H1 (cell line): ENCODE measurements at regions not wholly inside any gene's neighbourhood (a gene's known extent, or its start where the extent isn't known, plus 50 kb on each side); places are given as distances from the start of the nearest gene placed in this dataset.

ENCODE experiments used
- CTCF ChIA-PET: fragments of 300-600 bp; sonication (Branson Sonifier 250); formaldehyde crosslinking; loops from one replicate; lab custom pipeline; 2021; ENCODE audit not compliant: partially characterized antibody; lab: Charles Lee
- POLR2A ChIA-PET: fragments of 300-600 bp; sonication (Branson Sonifier 250); formaldehyde crosslinking; loops from one replicate; lab custom pipeline; 2021; ENCODE audit warnings: inconsistent platforms; ENCODE audit not compliant: partially characterized antibody; lab: Charles Lee
- DNase-seq, 2 experiments: peaks; one replicate each; pipeline versions ENCODE4 v3.0.0 to v3.0.0-alpha.2; 2010 to 2022; ENCODE audit warnings: low spot score in 2 of 2, low read depth in 1 of 2, mixed read lengths in 1 of 2
- FAIRE-seq: peaks from 2 replicates; lab custom pipeline; 2011; peaks lifted over from hg19 to GRCh38; lab: Jason Lieb, UNC
- H2AFZ ChIP-seq: 2 replicates; pipeline ENCODE4 v1.8.1; 2012; ENCODE audit warnings: low read length, inconsistent platforms
- H2AK5ac ChIP-seq: 2 replicates; pipeline ENCODE4 v1.6.1; 2013; ENCODE audit warnings: low read depth, low read length
- H2BK120ac ChIP-seq: replicated peaks from 2 replicates; pipeline ENCODE3; 2013; ENCODE audit warnings: low read depth, low read length, inconsistent platforms
- H2BK12ac ChIP-seq: 2 replicates; pipeline ENCODE4 v1.6.1; 2013; ENCODE audit warnings: low read depth, low read length
- H2BK15ac ChIP-seq: 2 replicates; pipeline ENCODE4 v1.6.1; 2013; ENCODE audit warnings: low read length
- H2BK20ac ChIP-seq: 2 replicates; pipeline ENCODE4 v1.6.1; 2013; ENCODE audit warnings: low read length
- H2BK5ac ChIP-seq: 2 replicates; pipeline ENCODE4 v1.6.1; 2013; ENCODE audit warnings: low read depth, low read length
- H3K14ac ChIP-seq: 2 replicates; pipeline ENCODE4 v1.6.1; 2013; ENCODE audit warnings: inconsistent platforms; ENCODE audit not compliant: insufficient read length
- H3K18ac ChIP-seq: 2 replicates; pipeline ENCODE4 v1.6.1; 2013; ENCODE audit warnings: low read length; ENCODE audit errors: extremely low read depth
- H3K23ac ChIP-seq: 2 replicates; pipeline ENCODE4 v1.6.1; 2013; ENCODE audit warnings: inconsistent platforms; ENCODE audit not compliant: insufficient read length
- H3K23me2 ChIP-seq: 2 replicates; pipeline ENCODE4 v1.6.1; 2013; ENCODE audit warnings: low read depth, low read length
- H3K27ac ChIP-seq: 2 replicates; pipeline ENCODE4 v1.6.1; 2011; ENCODE audit warnings: low read depth, low read length, inconsistent platforms
- H3K27me3 ChIP-seq, 4 experiments: replicated peaks in 1 of 4; 1 replicate in 1 of 4; 2 replicates in 3 of 4; pipeline versions ENCODE4 v1.6.1 to v1.8.1; 2011 to 2013; ENCODE audit warnings: low read length in 3 of 4, mild to moderate bottlenecking in 3 of 4, inconsistent platforms in 2 of 4, mixed read lengths in 2 of 4, moderate library complexity in 1 of 4; ENCODE audit not compliant: control insufficient read depth in 3 of 4, insufficient read depth in 3 of 4; ENCODE audit errors: extremely low read depth in 1 of 4
- H3K36me3 ChIP-seq, 4 experiments: 2 replicates each; pipeline versions ENCODE4 v1.6.1 to v1.8.1; 2011 to 2013; ENCODE audit warnings: mild to moderate bottlenecking in 4 of 4, low read length in 3 of 4, moderate library complexity in 2 of 4, control low read depth in 1 of 4, inconsistent platforms in 1 of 4; ENCODE audit not compliant: insufficient read depth in 4 of 4, control insufficient read depth in 2 of 4
- H3K4ac ChIP-seq: replicated peaks from 2 replicates; pipeline ENCODE3; 2013; ENCODE audit warnings: low read length, low read depth, mixed read lengths, inconsistent platforms; ENCODE audit not compliant: insufficient read length
- H3K4me1 ChIP-seq, 4 experiments: replicated peaks in 1 of 4; 1 replicate in 1 of 4; 2 replicates in 3 of 4; pipeline versions ENCODE4 v1.6.1 to v1.8.1; 2011 to 2013; ENCODE audit warnings: low read length in 3 of 4, inconsistent platforms in 2 of 4, mixed read lengths in 1 of 4; ENCODE audit not compliant: insufficient read depth in 4 of 4, control insufficient read depth in 3 of 4
- H3K4me2 ChIP-seq, 2 experiments: 2 replicates each; pipeline versions ENCODE4 v1.6.1 to v1.8.1; 2011 to 2013; ENCODE audit warnings: low read depth in 2 of 2, low read length in 2 of 2, control low read depth in 1 of 2, inconsistent platforms in 1 of 2, mild to moderate bottlenecking in 1 of 2; ENCODE audit not compliant: insufficient read depth in 1 of 2
- H3K4me3 ChIP-seq, 4 experiments: fragments of 200-600, 300-600 bp in 1 of 4; sonication (generic), shearing (Covaris generic), sonication (Bioruptor Twin) in 1 of 4; 2 replicates each; pipeline versions ENCODE4 v1.5.1 to v1.8.1; 2011 to 2016; ENCODE audit warnings: low read length in 4 of 4, low read depth in 3 of 4, control low read depth in 2 of 4, inconsistent platforms in 2 of 4, mild to moderate bottlenecking in 2 of 4, mixed read lengths in 1 of 4, moderate library complexity in 1 of 4; ENCODE audit not compliant: insufficient read depth in 2 of 4; ENCODE audit errors: extremely low read depth in 1 of 4
- H3K56ac ChIP-seq: replicated peaks from 2 replicates; pipeline ENCODE3; 2013; ENCODE audit warnings: low read depth, mild to moderate bottlenecking, mixed read lengths, low read length, inconsistent platforms; ENCODE audit not compliant: insufficient read length
- H3K79me1 ChIP-seq: 2 replicates; pipeline ENCODE4 v1.6.1; 2013; ENCODE audit warnings: low read depth, low read length, control low read depth
- H3K79me2 ChIP-seq, 2 experiments: 2 replicates each; pipeline versions ENCODE4 v1.6.1 to v1.8.1; 2012 to 2013; ENCODE audit warnings: low read length in 2 of 2, mild to moderate bottlenecking in 2 of 2, inconsistent platforms in 1 of 2; ENCODE audit not compliant: insufficient read depth in 2 of 2, control insufficient read depth in 1 of 2
- H3K9ac ChIP-seq, 4 experiments: replicated peaks in 1 of 4; 1 replicate in 1 of 4; 2 replicates in 3 of 4; pipeline versions ENCODE4 v1.6.1 to v1.8.1; 2011 to 2013; ENCODE audit warnings: low read depth in 3 of 4, low read length in 3 of 4, control low read depth in 2 of 4, mild to moderate bottlenecking in 2 of 4, moderate library complexity in 2 of 4, inconsistent platforms in 1 of 4; ENCODE audit errors: extremely low read depth in 1 of 4
- H3K9me3 ChIP-seq, 2 experiments: 2 replicates each; pipeline versions ENCODE4 v1.6.1 to v1.8.1; 2012 to 2013; ENCODE audit warnings: mild to moderate bottlenecking in 2 of 2, moderate library complexity in 2 of 2, control low read depth in 1 of 2, inconsistent platforms in 1 of 2, low read depth in 1 of 2, low read length in 1 of 2, mixed read lengths in 1 of 2; ENCODE audit not compliant: insufficient read depth in 2 of 2
- H4K20me1 ChIP-seq, 2 experiments: replicated peaks in 1 of 2; 2 replicates each; pipeline versions ENCODE3 to v1.8.1; 2011 to 2013; ENCODE audit warnings: inconsistent platforms in 2 of 2, low read length in 2 of 2, mild to moderate bottlenecking in 1 of 2; ENCODE audit not compliant: insufficient read depth in 2 of 2, control insufficient read depth in 1 of 2
- H4K5ac ChIP-seq: 2 replicates; pipeline ENCODE4 v1.6.1; 2013; ENCODE audit warnings: low read length, low read depth, mixed read lengths, inconsistent platforms; ENCODE audit not compliant: insufficient read length
- H4K8ac ChIP-seq: 2 replicates; pipeline ENCODE4 v1.8.0; 2013; ENCODE audit warnings: mild to moderate bottlenecking, moderate library complexity, low read length, inconsistent platforms; ENCODE audit not compliant: insufficient read depth; ENCODE audit errors: extremely low read depth
- H4K91ac ChIP-seq: replicated peaks from 2 replicates; pipeline ENCODE3; 2013; ENCODE audit warnings: low read length, mixed read lengths, inconsistent platforms; ENCODE audit not compliant: insufficient read length
- ASH2L ChIP-seq: fragments of 200-600, 300-600 bp; sonication (generic); IDR thresholded peaks from one replicate; pipeline ENCODE4 v1.7.1; 2017; ENCODE audit warnings: low read length
- BACH1 ChIP-seq: IDR thresholded peaks from 2 replicates; pipeline ENCODE4 v1.6.1; 2012; ENCODE audit warnings: low read length, improper control_type of control experiment
- CBX5 ChIP-seq: fragments of 300-800, 300-1000 bp; sonication (generic); IDR thresholded peaks from 2 replicates; pipeline ENCODE4 v1.7.1; 2016; ENCODE audit warnings: antibody characterized with exemption, low read length, low read depth
- FOSL1 ChIP-seq: IDR thresholded peaks from 2 replicates; pipeline ENCODE4 v1.6.1; 2011; ENCODE audit warnings: mild to moderate bottlenecking, low read depth, low read length, moderate library complexity; ENCODE audit not compliant: insufficient read depth
- HDAC6 ChIP-seq: IDR thresholded peaks from one replicate; pipeline ENCODE4 v1.7.1; 2012; ENCODE audit warnings: low read depth, mild to moderate bottlenecking, inconsistent platforms, low read length, moderate library complexity
- JUN ChIP-seq: IDR thresholded peaks from 2 replicates; pipeline ENCODE4 v1.6.1; 2011; ENCODE audit warnings: low read depth, mild to moderate bottlenecking, improper control_type of control experiment, low read length
- SAP30 ChIP-seq: fragments of 300-600 bp; sonication (generic); IDR thresholded peaks from 2 replicates; pipeline ENCODE4 v1.7.1; 2012; ENCODE audit warnings: low read length, moderate library complexity, mild to moderate bottlenecking, inconsistent platforms; ENCODE audit not compliant: insufficient read depth, insufficient replicate concordance
- SIRT6 ChIP-seq: IDR thresholded peaks from one replicate; pipeline ENCODE4 v1.7.1; 2012; ENCODE audit warnings: low read length, inconsistent platforms
- SRF ChIP-seq: IDR thresholded peaks from 2 replicates; pipeline ENCODE4 v1.6.1; 2011; ENCODE audit warnings: mild to moderate bottlenecking, low read depth, low read length, moderate library complexity
- SUZ12 ChIP-seq: fragments of 200-600 bp; sonication (generic); IDR thresholded peaks from 2 replicates; pipeline ENCODE4 v1.6.1; 2012; ENCODE audit warnings: mild to moderate bottlenecking, inconsistent platforms, low read length, moderate library complexity, mixed read lengths
- TBP ChIP-seq: IDR thresholded peaks from 2 replicates; pipeline ENCODE4 v1.6.1; 2011; ENCODE audit warnings: low read depth, low read length, improper control_type of control experiment
- YY1 ChIP-seq: IDR thresholded peaks from 2 replicates; pipeline ENCODE4 v1.6.1; 2011; ENCODE audit warnings: low read depth, mild to moderate bottlenecking, low read length
- WGBS, 2 experiments: shearing (Covaris generic) in 1 of 2; methylation state at CpG; one replicate each; pipeline versions ENCODE4 v1.1.6 to v1.1.7; 2013 to 2015; ENCODE audit warnings: low lambda C conversion rate in 2 of 2, mixed read lengths in 2 of 2, inconsistent platforms in 1 of 2, low coverage in 1 of 2, missing lambda C conversion rate in 1 of 2; ENCODE audit not compliant: insufficient replicate concordance in 2 of 2, insufficient coverage in 1 of 2, insufficient read length in 1 of 2; ENCODE audit errors: extremely low coverage in 1 of 2, missing lambda C conversion rate in 1 of 2; 5-methylcytosine and 5-hydroxymethylcytosine counted together
- TF ChIP-seq, protein P1 (sequence below), 3 experiments: IDR thresholded peaks; 1 replicate in 2 of 3; 2 replicates in 1 of 3; pipeline versions ENCODE4 v1.5.1 to v1.6.1; 2011; ENCODE audit warnings: low read length in 3 of 3, mild to moderate bottlenecking in 3 of 3, inconsistent platforms in 2 of 3, low read depth in 1 of 3, moderate library complexity in 1 of 3; ENCODE audit not compliant: insufficient read depth in 1 of 3; ENCODE audit errors: control extremely low read depth in 1 of 3

- FAIRE-seq (no peak), DNase-seq (no peak)
- Histone ChIP-seq H4K20me1 (no peaks in the 10 kb centered on the region), H2BK12ac (no peak overlapping the region), H3K79me1 (no peaks in the 10 kb centered on the region), H2BK15ac (no peak overlapping the region), H2BK5ac (no peak overlapping the region), H3K18ac (no peak overlapping the region), H3K4me1 (no peaks in the 10 kb centered on the region; a peak in 1 of 7 replicates), H2BK120ac (no peak overlapping the region), H3K23ac (no peak overlapping the region), H4K91ac (no peak overlapping the region), H3K79me2 (no peaks in the 10 kb centered on the region), H3K14ac (no peak overlapping the region), H3K23me2 (no peaks in the 10 kb centered on the region; the same call in 1 of the 2 replicates), H2BK20ac (no peak overlapping the region), H2AFZ (no peak overlapping the region), H3K9ac (no peak overlapping the region), H3K9me3 (no peaks in the 10 kb centered on the region), H4K8ac (no peak overlapping the region), H3K4ac (no peak overlapping the region), H3K36me3 (no peaks in the 10 kb centered on the region), H3K56ac (no peak overlapping the region), H3K27me3 (no peaks in the 10 kb centered on the region), H3K27ac (no peak overlapping the region), H3K4me3 (no peak overlapping the region), H3K4me2 (no peak overlapping the region), H4K5ac (no peak overlapping the region), H2AK5ac (no peak overlapping the region)
- CTCF ChIA-PET: interaction anchor here (1.0 kb wide), 1 partner anchor 21 kb away, joined by 3 read pairs; no protein-coding TSS in a partner anchor
- WGBS, 2 experiments: 95% methylated on average over 2 of the region's 2 CpGs; no CpG with 5 or more reads in 1 of the 2 experiments
- POLR2A ChIA-PET: no interaction called here
- TF ChIP-seq ASH2L (no peak), SIRT6 (no peak), SRF (no peak), SAP30 (no peak), YY1 (no peak), BACH1 (no peak), CBX5 (no peak), SUZ12 (no peak), HDAC6 (no peak), JUN (no peak), FOSL1 (no peak), TBP (no peak)
- TF ChIP-seq, protein P1, sequence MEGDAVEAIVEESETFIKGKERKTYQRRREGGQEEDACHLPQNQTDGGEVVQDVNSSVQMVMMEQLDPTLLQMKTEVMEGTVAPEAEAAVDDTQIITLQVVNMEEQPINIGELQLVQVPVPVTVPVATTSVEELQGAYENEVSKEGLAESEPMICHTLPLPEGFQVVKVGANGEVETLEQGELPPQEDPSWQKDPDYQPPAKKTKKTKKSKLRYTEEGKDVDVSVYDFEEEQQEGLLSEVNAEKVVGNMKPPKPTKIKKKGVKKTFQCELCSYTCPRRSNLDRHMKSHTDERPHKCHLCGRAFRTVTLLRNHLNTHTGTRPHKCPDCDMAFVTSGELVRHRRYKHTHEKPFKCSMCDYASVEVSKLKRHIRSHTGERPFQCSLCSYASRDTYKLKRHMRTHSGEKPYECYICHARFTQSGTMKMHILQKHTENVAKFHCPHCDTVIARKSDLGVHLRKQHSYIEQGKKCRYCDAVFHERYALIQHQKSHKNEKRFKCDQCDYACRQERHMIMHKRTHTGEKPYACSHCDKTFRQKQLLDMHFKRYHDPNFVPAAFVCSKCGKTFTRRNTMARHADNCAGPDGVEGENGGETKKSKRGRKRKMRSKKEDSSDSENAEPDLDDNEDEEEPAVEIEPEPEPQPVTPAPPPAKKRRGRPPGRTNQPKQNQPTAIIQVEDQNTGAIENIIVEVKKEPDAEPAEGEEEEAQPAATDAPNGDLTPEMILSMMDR (IDR thresholded peaks at IDR 0.05; ENCODE audit: control extremely low read depth in 1 of 3, insufficient read depth in 1 of 3, low read depth in 1 of 3, low read length in 3 of 3): no peak
These were observed 997.9 kb upstream of the FLRT2 start for GRCh38 chr14:84532016-84532415.
